CD14-positive monocyte (primary cell): ENCODE measurements at regions not wholly inside any gene's neighbourhood (a gene's known extent, or its start where the extent isn't known, plus 50 kb on each side); places are given as distances from the start of the nearest gene placed in this dataset.

ENCODE experiments used
- DNase-seq, 3 donors: peaks; one replicate each; pipeline ENCODE4 v3.0.0-alpha.2; 2011 to 2022
- H2AFZ ChIP-seq: 2 replicates; pipeline ENCODE4 v1.6.0; 2012; ENCODE audit warnings: mild to moderate bottlenecking, low read depth, low read length, inconsistent platforms; ENCODE audit not compliant: insufficient read depth, poor library complexity, severe bottlenecking
- H3K27ac ChIP-seq, 2 donors: 1 replicate in 1 of 2; 2 replicates in 1 of 2; pipeline ENCODE4 v1.5.1; 2012 to 2013; ENCODE audit warnings: low read length in 2 of 2, control low read depth in 1 of 2, inconsistent platforms in 1 of 2, low read depth in 1 of 2, mild to moderate bottlenecking in 1 of 2
- H3K27me3 ChIP-seq, 2 donors: one replicate each; pipeline versions ENCODE4 v1.6.0 to v1.6.1; 2011 to 2013; ENCODE audit warnings: low read length in 2 of 2; ENCODE audit not compliant: control insufficient read depth in 2 of 2, insufficient read depth in 2 of 2
- H3K36me3 ChIP-seq, 2 donors: replicated peaks in 1 of 2; 1 replicate in 1 of 2; 2 replicates in 1 of 2; pipeline versions ENCODE4 v1.5.1 to v1.6.1; 2012 to 2013; ENCODE audit warnings: low read length in 2 of 2, control low read depth in 1 of 2, inconsistent platforms in 1 of 2, mild to moderate bottlenecking in 1 of 2; ENCODE audit not compliant: insufficient read depth in 2 of 2, control insufficient read depth in 1 of 2
- H3K4me1 ChIP-seq, 2 donors: 1 replicate in 1 of 2; 2 replicates in 1 of 2; pipeline versions ENCODE4 v1.5.1 to v1.6.1; 2012 to 2013; ENCODE audit warnings: low read length in 2 of 2, control low read depth in 1 of 2, inconsistent platforms in 1 of 2, mild to moderate bottlenecking in 1 of 2, moderate library complexity in 1 of 2; ENCODE audit not compliant: insufficient read depth in 2 of 2, control insufficient read depth in 1 of 2
- H3K4me2 ChIP-seq: replicated peaks from 2 replicates; pipeline ENCODE3; 2012; ENCODE audit warnings: low read length, moderate library complexity, mild to moderate bottlenecking; ENCODE audit not compliant: poor library complexity, severe bottlenecking; ENCODE audit errors: extremely low read depth
- H3K4me3 ChIP-seq, 3 experiments: fragments of 200-600 bp in 1 of 3; sonication (generic) in 1 of 3; replicated peaks in 1 of 3; 1 replicate in 2 of 3; 2 replicates in 1 of 3; pipeline ENCODE4 v1.5.1; 2011 to 2013; ENCODE audit warnings: low read length in 3 of 3, mild to moderate bottlenecking in 3 of 3, control low read depth in 2 of 3, low read depth in 2 of 3, inconsistent platforms in 1 of 3, moderate library complexity in 1 of 3
- H3K79me2 ChIP-seq: 2 replicates; pipeline ENCODE4 v1.6.0; 2012; ENCODE audit warnings: mild to moderate bottlenecking, control low read depth, inconsistent platforms, low read length, moderate library complexity; ENCODE audit not compliant: insufficient read depth
- H3K9ac ChIP-seq: 2 replicates; pipeline ENCODE4 v1.6.0; 2017; ENCODE audit warnings: low read length, mild to moderate bottlenecking; ENCODE audit not compliant: insufficient read depth, poor library complexity, severe bottlenecking
- H3K9me3 ChIP-seq, 2 donors: replicated peaks in 1 of 2; 1 replicate in 1 of 2; 2 replicates in 1 of 2; pipeline versions ENCODE4 v1.5.1 to v1.6.1; 2012 to 2013; ENCODE audit warnings: low read length in 2 of 2, control low read depth in 1 of 2; ENCODE audit not compliant: control insufficient read depth in 1 of 2, insufficient read depth in 1 of 2
- H4K20me1 ChIP-seq: 2 replicates; pipeline ENCODE4 v1.6.0; 2012; ENCODE audit warnings: mild to moderate bottlenecking, low read length, control low read depth, moderate library complexity; ENCODE audit not compliant: insufficient read depth
- H3K27ac Mint-ChIP-seq, 7 donors: one replicate each; pipeline ENCODE4 v1.8.0; 2020; ENCODE audit warnings: mild to moderate bottlenecking in 7 of 7, mixed read lengths in 7 of 7, moderate library complexity in 6 of 7, inconsistent platforms in 2 of 7
- H3K27me3 Mint-ChIP-seq, 3 donors: one replicate each; pipeline ENCODE4 v1.8.0; 2021 to 2022; ENCODE audit warnings: low read depth in 3 of 3, mild to moderate bottlenecking in 3 of 3, mixed read lengths in 3 of 3, moderate library complexity in 3 of 3, inconsistent platforms in 1 of 3
- H3K36me3 Mint-ChIP-seq, 2 donors: one replicate each; pipeline ENCODE4 v1.8.0; 2020; ENCODE audit warnings: mixed read lengths in 2 of 2, inconsistent platforms in 1 of 2, mild to moderate bottlenecking in 1 of 2
- H3K4me1 Mint-ChIP-seq: one replicate; pipeline ENCODE4 v1.8.0; 2020; ENCODE audit warnings: mild to moderate bottlenecking, mixed read lengths
- H3K4me3 Mint-ChIP-seq, 2 donors: one replicate each; pipeline ENCODE4 v1.8.0; 2020; ENCODE audit warnings: mild to moderate bottlenecking in 2 of 2, mixed read lengths in 2 of 2, moderate library complexity in 1 of 2
- H3K9me3 Mint-ChIP-seq, 7 donors: one replicate each; pipeline ENCODE4 v1.8.0; 2020 to 2022; ENCODE audit warnings: mixed read lengths in 7 of 7, mild to moderate bottlenecking in 6 of 7, moderate library complexity in 6 of 7, inconsistent platforms in 2 of 7
- WGBS: methylation state at CpG from one replicate; pipeline ENCODE4 v1.1.5; 2013; ENCODE audit warnings: missing lambda C conversion rate; ENCODE audit not compliant: insufficient coverage; 5-methylcytosine and 5-hydroxymethylcytosine counted together
- intact Hi-C, 2 donors: fragments of 100-400 bp; cut with micrococcal nuclease; formaldehyde crosslinking; loops; one replicate each; pipeline versions ENCODE4 v1.15.0 to v1.15.1; 2023
- TF ChIP-seq, protein P1 (sequence below): fragments of 200-600 bp; IDR thresholded peaks from one replicate; pipeline ENCODE4 v1.8.0; 2022; ENCODE audit warnings: antibody characterized with exemption, mild to moderate bottlenecking

DNA sequence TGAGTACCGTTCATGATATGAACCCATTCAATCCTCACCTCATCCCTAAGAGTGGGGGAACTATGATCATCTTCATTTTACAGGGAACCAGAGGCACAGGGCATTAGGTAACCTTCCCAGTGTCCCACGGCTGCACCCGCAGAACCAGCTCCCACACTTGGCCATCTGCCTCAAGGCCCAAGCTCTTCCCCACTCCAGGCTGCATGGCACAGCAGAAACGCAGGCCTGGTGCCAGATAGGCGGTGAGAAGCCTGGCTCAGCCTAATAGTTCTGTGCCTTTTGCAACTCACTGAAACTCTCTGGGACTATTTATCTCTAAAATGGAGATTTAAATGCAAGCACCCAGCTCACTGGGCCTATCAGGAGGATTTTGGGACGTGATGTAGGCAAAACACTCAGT is 90.8 kb upstream of the ZNF618 start:
- Histone ChIP-seq H3K4me1 (peaks cover 11 to 15% of the 10 kb centered on the region in 2 donors), H3K9me3 (no peaks in the 10 kb centered on the region), H3K9ac (no peak overlapping the region), H3K36me3 (no peaks in the 10 kb centered on the region), H3K27me3 (no peaks in the 10 kb centered on the region), H4K20me1 (no peaks in the 10 kb centered on the region), H3K4me2 (no peak overlapping the region), H2AFZ (no peak overlapping the region), H3K79me2 (no peaks in the 10 kb centered on the region), H3K27ac (no peak overlapping the region), H3K4me3 (no peak overlapping the region)
- H3K9me3 Mint-ChIP-seq, result peaks cover 0 to 3% (median 0%) of the 10 kb centered on the region in 7 donors
- peaks cover 7 to 12% (median 10%) of the 10 kb centered on the region in 3 donors for H3K27me3 Mint-ChIP-seq
- no peak overlapping the region for H3K27ac Mint-ChIP-seq
- H3K4me3 Mint-ChIP-seq, result peak overlapping the region in 1 of 2 donors; percentile 26
- H3K4me1 Mint-ChIP-seq, result peaks cover 23% of the 10 kb centered on the region
- DNase-seq, result no peak
- WGBS, result 96% methylated on average over 3 of the region's 6 CpGs
- no peaks in the 10 kb centered on the region for H3K36me3 Mint-ChIP-seq
- intact Hi-C loops, result no loop called here
- TF ChIP-seq, protein P1, sequence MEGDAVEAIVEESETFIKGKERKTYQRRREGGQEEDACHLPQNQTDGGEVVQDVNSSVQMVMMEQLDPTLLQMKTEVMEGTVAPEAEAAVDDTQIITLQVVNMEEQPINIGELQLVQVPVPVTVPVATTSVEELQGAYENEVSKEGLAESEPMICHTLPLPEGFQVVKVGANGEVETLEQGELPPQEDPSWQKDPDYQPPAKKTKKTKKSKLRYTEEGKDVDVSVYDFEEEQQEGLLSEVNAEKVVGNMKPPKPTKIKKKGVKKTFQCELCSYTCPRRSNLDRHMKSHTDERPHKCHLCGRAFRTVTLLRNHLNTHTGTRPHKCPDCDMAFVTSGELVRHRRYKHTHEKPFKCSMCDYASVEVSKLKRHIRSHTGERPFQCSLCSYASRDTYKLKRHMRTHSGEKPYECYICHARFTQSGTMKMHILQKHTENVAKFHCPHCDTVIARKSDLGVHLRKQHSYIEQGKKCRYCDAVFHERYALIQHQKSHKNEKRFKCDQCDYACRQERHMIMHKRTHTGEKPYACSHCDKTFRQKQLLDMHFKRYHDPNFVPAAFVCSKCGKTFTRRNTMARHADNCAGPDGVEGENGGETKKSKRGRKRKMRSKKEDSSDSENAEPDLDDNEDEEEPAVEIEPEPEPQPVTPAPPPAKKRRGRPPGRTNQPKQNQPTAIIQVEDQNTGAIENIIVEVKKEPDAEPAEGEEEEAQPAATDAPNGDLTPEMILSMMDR, result no peak

DNA sequence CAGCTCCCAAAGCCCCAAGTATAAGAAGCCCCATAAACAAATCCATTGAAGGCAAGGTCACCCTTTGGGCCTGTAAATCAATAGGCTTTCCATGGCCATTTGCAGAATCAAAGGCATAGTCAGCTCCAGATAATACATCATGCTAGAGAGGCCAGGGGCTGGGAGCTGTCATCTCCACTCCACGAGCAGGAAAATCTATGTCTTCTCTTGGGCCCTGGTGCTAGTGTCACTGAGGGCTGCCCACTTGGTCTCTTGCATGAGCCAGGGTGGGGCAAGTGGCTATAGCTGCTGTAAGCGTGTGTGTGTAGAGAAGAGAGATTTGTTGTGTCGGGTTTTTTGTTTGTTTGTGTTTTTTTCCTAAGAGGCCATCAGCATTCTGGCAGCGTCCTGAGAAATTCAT is 90.0 kb upstream of the ZNF618 start:
- no peak for DNase-seq
- H3K27ac ChIP-seq, result no peak overlapping the region
- no peak overlapping the region for H2AFZ ChIP-seq
- no peaks in the 10 kb centered on the region for H3K36me3 ChIP-seq
- no peak overlapping the region for H3K9ac ChIP-seq
- Mint-ChIP-seq H3K9me3 (peaks cover 0 to 4% (median 0%) of the 10 kb centered on the region in 7 donors), H3K4me1 (peaks cover 23% of the 10 kb centered on the region), H3K36me3 (no peaks in the 10 kb centered on the region), H3K27ac (peak overlapping the region in 1 of 7 donors; percentile 16), H3K27me3 (peaks cover 7 to 11% (median 10%) of the 10 kb centered on the region in 3 donors), H3K4me3 (no peak overlapping the region)
- no peaks in the 10 kb centered on the region for H3K9me3 ChIP-seq
- no peak overlapping the region for H3K4me3 ChIP-seq
- H3K4me1 ChIP-seq, result peaks cover 11 to 15% of the 10 kb centered on the region in 2 donors
- H4K20me1 ChIP-seq, result no peaks in the 10 kb centered on the region
- no peaks in the 10 kb centered on the region for H3K27me3 ChIP-seq
- intact Hi-C loops, result no loop called here
- H3K4me2 ChIP-seq, result no peak overlapping the region
- 91% methylated on average over 2 of the region's 4 CpGs for WGBS
- TF ChIP-seq, protein P1, result no peak
- H3K79me2 ChIP-seq, result no peaks in the 10 kb centered on the region
